PC-9 (cell line): ENCODE measurements at regions not wholly inside any gene's neighbourhood (a gene's known extent, or its start where the extent isn't known, plus 50 kb on each side); places are given as distances from the start of the nearest gene placed in this dataset.

ENCODE experiments used
- BruUV-seq: library from RNA; stranded (reverse); fragments of 400-500 nt; replicated peaks from 2 replicates; lab custom pipeline; 2021; lab: Mats Ljungman, UMichigan
- CTCF ChIA-PET: fragments of 300-600 bp; sonication (Branson Sonifier 250); formaldehyde crosslinking; loops from one replicate; lab custom pipeline; 2022; ENCODE audit warnings: antibody characterized with exemption; lab: Charles Lee
- POLR2A ChIA-PET: fragments of 300-600 bp; sonication (Branson Sonifier 250); formaldehyde crosslinking; loops from one replicate; lab custom pipeline; 2022; ENCODE audit warnings: antibody characterized with exemption; ENCODE audit not compliant: unreplicated experiment; lab: Charles Lee
- DNase-seq, 2 experiments: peaks; one replicate each; pipeline versions ENCODE4 v3.0.0 to v3.0.0-alpha.2; 2015 to 2022; ENCODE audit warnings: mixed read lengths in 1 of 2
- H2AFZ ChIP-seq: fragments of 200-600 bp; sonication (generic); 2 replicates; pipeline ENCODE4 v1.8.1; 2017; ENCODE audit warnings: antibody characterized with exemption
- H3F3A ChIP-seq: fragments of 200-600 bp; sonication (generic); 2 replicates; pipeline ENCODE4 v1.8.1; 2017; ENCODE audit warnings: antibody characterized with exemption, mild to moderate bottlenecking, low read depth; ENCODE audit not compliant: insufficient read depth
- H3K27ac ChIP-seq: fragments of 200-600 bp; sonication (generic); 2 replicates; pipeline ENCODE4 v1.6.1; 2016; ENCODE audit warnings: mixed run types
- H3K27me3 ChIP-seq: fragments of 200-600 bp; sonication (generic); 2 replicates; pipeline ENCODE4 v1.6.1; 2016; ENCODE audit warnings: low read depth, mixed run types; ENCODE audit not compliant: insufficient read depth
- H3K36me3 ChIP-seq: fragments of 200-600 bp; sonication (generic); 2 replicates; pipeline ENCODE4 v1.6.1; 2016; ENCODE audit warnings: low read depth, mixed run types
- H3K4me1 ChIP-seq: fragments of 200-600 bp; sonication (generic); replicated peaks from 2 replicates; pipeline ENCODE4 v1.6.1; 2016; ENCODE audit warnings: mixed run types; ENCODE audit not compliant: insufficient read depth
- H3K4me2 ChIP-seq: fragments of 200-600 bp; sonication (generic); 2 replicates; pipeline ENCODE4 v1.6.1; 2017; ENCODE audit warnings: mixed run types
- H3K4me3 ChIP-seq: fragments of 200-600 bp; sonication (generic); 2 replicates; pipeline ENCODE4 v1.6.1; 2016; ENCODE audit warnings: mixed run types
- H3K79me2 ChIP-seq: fragments of 200-600 bp; sonication (generic); 2 replicates; pipeline ENCODE4 v1.6.1; 2017; ENCODE audit warnings: low read depth, mixed run types
- H3K9me2 ChIP-seq: fragments of 200-600 bp; sonication (generic); 2 replicates; pipeline ENCODE4 v1.8.1; 2017; ENCODE audit warnings: mild to moderate bottlenecking; ENCODE audit not compliant: insufficient read depth
- H3K9me3 ChIP-seq: fragments of 200-600 bp; sonication (generic); 2 replicates; pipeline ENCODE4 v1.8.1; 2016; ENCODE audit warnings: low read depth; ENCODE audit not compliant: insufficient read depth
- H4K20me1 ChIP-seq: fragments of 200-600 bp; sonication (generic); 2 replicates; pipeline ENCODE4 v1.8.1; 2017; ENCODE audit not compliant: insufficient read depth
- EZH2 ChIP-seq: fragments of 200-600 bp; sonication (generic); IDR thresholded peaks from 2 replicates; pipeline ENCODE4 v1.8.0; 2017; ENCODE audit warnings: antibody characterized with exemption, low read depth
- intact Hi-C: fragments of 100-400 bp; cut with micrococcal nuclease; formaldehyde crosslinking; loops from one replicate; pipeline ENCODE4 v1.10.0; 2022; ENCODE audit not compliant: unreplicated experiment
- TF ChIP-seq, protein P1 (sequence below): fragments of 200-600 bp; sonication (generic); conservative IDR thresholded peaks from 2 replicates; pipeline ENCODE4 v1.6.1; 2017; ENCODE audit warnings: mixed run types, antibody characterized with exemption, mild to moderate bottlenecking, moderate library complexity

DNA sequence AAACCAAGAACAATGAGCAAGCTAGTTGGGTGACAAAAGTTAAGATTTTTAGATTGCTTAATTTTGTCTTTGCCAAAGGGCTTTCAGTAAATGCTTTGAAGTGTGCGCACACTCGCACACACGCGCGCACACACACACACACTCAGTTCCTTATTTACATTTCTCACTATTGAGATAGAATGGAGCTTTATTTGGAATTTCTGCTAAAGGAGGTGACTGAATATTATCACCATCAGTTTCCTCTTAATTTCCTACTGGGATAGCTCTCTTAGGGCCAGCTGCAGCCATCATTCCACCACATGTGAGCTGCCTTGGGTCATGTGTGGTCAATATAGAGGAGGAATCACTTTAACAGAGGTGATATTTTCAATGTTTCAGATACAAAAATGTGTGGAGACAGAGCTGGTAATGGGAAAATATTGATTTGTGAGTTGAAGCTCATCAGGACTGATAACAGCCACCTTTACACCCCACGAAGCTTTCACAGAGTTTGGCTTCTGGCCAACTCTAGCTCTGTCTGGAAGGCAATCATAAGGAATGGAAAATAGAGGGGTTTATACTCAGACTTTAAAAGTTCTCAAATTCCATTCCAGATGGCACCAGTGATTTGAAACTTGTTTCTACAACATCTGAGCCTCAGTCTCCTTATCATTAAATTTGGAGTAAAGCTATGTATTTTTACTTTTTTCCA is 99.9 kb downstream of the MACIR start:
- no peak for DNase-seq
- Histone ChIP-seq H3K27ac (no peak overlapping the region), H2AFZ (no peak overlapping the region), H3K4me2 (no peak overlapping the region), H4K20me1 (no peaks in the 10 kb centered on the region), H3K4me1 (no peaks in the 10 kb centered on the region), H3K36me3 (no peaks in the 10 kb centered on the region), H3K27me3 (no peaks in the 10 kb centered on the region), H3K79me2 (no peaks in the 10 kb centered on the region), H3K9me2 (no peaks in the 10 kb centered on the region; the same call in 1 of the 2 replicates), H3K4me3 (no peak overlapping the region), H3K9me3 (no peaks in the 10 kb centered on the region), H3F3A (no peaks in the 10 kb centered on the region)
- ChIA-PET CTCF (no interaction called here), POLR2A (no interaction called here)
- BruUV-seq: no TSS peak
- TF ChIP-seq, protein P1, sequence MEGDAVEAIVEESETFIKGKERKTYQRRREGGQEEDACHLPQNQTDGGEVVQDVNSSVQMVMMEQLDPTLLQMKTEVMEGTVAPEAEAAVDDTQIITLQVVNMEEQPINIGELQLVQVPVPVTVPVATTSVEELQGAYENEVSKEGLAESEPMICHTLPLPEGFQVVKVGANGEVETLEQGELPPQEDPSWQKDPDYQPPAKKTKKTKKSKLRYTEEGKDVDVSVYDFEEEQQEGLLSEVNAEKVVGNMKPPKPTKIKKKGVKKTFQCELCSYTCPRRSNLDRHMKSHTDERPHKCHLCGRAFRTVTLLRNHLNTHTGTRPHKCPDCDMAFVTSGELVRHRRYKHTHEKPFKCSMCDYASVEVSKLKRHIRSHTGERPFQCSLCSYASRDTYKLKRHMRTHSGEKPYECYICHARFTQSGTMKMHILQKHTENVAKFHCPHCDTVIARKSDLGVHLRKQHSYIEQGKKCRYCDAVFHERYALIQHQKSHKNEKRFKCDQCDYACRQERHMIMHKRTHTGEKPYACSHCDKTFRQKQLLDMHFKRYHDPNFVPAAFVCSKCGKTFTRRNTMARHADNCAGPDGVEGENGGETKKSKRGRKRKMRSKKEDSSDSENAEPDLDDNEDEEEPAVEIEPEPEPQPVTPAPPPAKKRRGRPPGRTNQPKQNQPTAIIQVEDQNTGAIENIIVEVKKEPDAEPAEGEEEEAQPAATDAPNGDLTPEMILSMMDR: no peak
- TF ChIP-seq EZH2: no peak
- intact Hi-C loops: no loop called here

DNA sequence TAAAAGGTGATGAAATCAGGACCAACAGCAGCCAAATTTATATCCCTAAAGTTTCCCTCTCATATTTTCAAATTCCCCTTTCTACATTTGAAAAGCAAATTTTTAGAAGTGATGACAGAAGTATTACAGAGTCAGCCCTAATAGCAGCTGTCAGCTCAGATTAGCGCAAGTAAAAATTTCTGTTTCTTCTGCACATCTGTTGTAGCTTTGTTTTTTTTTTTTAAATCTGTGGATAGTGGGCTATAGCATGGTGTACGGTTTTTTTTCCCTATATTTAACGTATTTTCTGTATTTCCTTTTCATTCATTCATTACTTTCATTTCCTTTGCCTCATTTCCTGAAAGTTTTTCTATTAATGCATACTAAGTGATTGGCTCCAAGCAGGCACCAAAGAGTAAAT is 99.1 kb downstream of the MACIR start:
- no peak overlapping the region for H2AFZ ChIP-seq
- no peak overlapping the region for H3K4me3 ChIP-seq
- H3K4me2 ChIP-seq: no peak overlapping the region
- no peaks in the 10 kb centered on the region for H3K36me3 ChIP-seq
- H3K27me3 ChIP-seq: no peaks in the 10 kb centered on the region
- ChIA-PET CTCF (no interaction called here), POLR2A (no interaction called here)
- H3K9me3 ChIP-seq: no peaks in the 10 kb centered on the region
- H3K27ac ChIP-seq: no peak overlapping the region
- intact Hi-C loops: no loop called here
- H3F3A ChIP-seq: no peaks in the 10 kb centered on the region
- no peaks in the 10 kb centered on the region; the same call in 1 of the 2 replicates for H3K9me2 ChIP-seq
- BruUV-seq: no TSS peak
- TF ChIP-seq EZH2: no peak
- TF ChIP-seq, protein P1: no peak
- H4K20me1 ChIP-seq: no peaks in the 10 kb centered on the region
- no peak for DNase-seq
- no peaks in the 10 kb centered on the region for H3K4me1 ChIP-seq
- H3K79me2 ChIP-seq: no peaks in the 10 kb centered on the region

DNA sequence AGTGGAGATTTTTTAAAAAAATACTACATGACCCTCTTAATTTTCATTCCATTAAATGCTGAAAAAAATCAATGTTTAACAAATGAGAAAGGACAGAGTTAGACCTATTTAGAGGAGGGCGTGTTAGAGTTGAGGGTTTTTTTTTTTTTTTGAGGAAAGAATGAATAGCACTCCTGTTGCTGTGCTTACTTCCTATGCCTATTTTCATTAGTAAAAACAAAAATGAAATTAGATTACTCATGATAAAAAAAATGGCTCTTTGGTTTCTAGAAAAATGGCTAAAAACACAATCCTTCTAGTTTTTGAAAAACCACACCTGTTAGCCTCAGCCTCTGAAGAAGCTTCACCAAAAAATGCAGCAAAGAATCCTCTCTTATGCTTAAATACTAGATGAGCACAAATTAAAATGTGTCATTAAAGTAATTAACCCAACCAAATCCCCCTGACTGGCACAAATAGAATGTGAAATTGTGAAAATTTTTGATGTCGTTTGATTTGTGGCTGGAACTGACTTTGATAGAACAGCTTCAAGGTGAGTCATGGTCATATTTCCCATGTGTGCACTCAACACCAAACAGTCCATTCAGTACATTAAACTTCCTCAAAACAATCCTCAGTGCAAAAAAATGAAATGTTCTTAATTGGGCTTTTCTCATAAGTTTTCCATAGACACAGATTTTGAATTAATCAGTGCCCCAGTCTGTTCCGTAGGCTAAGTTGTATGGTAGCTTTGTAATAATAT is 98.0 kb downstream of the MACIR start:
- H3K4me3 ChIP-seq: no peak overlapping the region
- no peak overlapping the region for H2AFZ ChIP-seq
- DNase-seq: no peak
- ChIA-PET POLR2A (interaction anchor here (0.7 kb wide), 1 partner anchor 14 kb away, joined by 4 read pairs; no protein-coding TSS in a partner anchor), CTCF (interaction anchor here (0.7 kb wide), 1 partner anchor 55 kb away, joined by 8 read pairs; no protein-coding TSS in a partner anchor)
- H4K20me1 ChIP-seq: no peaks in the 10 kb centered on the region
- H3K36me3 ChIP-seq: no peaks in the 10 kb centered on the region
- H3K4me2 ChIP-seq: no peak overlapping the region
- no peaks in the 10 kb centered on the region for H3K9me3 ChIP-seq
- intact Hi-C loops: no loop called here
- H3K79me2 ChIP-seq: no peaks in the 10 kb centered on the region
- H3K4me1 ChIP-seq: no peaks in the 10 kb centered on the region
- BruUV-seq: no TSS peak
- TF ChIP-seq EZH2: no peak
- TF ChIP-seq, protein P1: no peak
- no peaks in the 10 kb centered on the region; the same call in 1 of the 2 replicates for H3K9me2 ChIP-seq
- H3K27me3 ChIP-seq: no peaks in the 10 kb centered on the region
- H3F3A ChIP-seq: no peaks in the 10 kb centered on the region
- no peak overlapping the region for H3K27ac ChIP-seq
